22Rv1 (cell line): ENCODE measurements at regions not wholly inside any gene's neighbourhood (a gene's known extent, or its start where the extent isn't known, plus 50 kb on each side); places are given as distances from the start of the nearest gene placed in this dataset.
"Not testable (repeated sequence)": the region's sequence is repeated elsewhere in the genome, so short reads cannot be mapped to it uniquely, and the experiment has no call there.

Experiments used
- H3K27ac ChIP-seq: fragments of 450-650 bp; 2 replicates; pipeline ENCODE4 v1.5.1; 2017
- ZFX ChIP-seq: fragments of 450-650 bp; IDR thresholded peaks from 2 replicates; pipeline ENCODE4 v1.6.1; 2017; ENCODE audit warnings: antibody characterized with exemption, borderline replicate concordance
- TF ChIP-seq, protein P1 (sequence below): fragments of 450-650 bp; IDR thresholded peaks from 2 replicates; pipeline ENCODE4 v1.5.1; 2017; ENCODE audit warnings: mild to moderate bottlenecking

DNA sequence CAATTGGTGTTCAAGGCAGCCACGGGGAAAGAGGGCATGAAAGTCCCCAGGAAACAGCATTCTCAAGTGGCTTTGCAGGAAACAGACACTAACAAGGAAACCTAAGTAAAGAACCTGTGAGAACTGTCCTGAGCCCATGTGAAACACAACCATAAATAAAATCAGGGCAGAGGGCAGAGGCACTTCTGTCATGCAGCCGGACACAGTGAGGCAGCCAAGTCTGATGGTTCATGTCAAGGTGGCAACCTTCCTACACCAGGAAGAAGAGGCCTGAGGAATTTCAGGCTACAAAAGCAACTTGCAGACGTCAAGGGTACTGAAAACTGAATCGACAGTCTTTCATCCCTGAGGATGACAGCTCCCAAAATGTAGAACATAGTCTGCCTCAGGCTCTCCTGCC is 458.2 kb upstream of the NPVF start:
- TF ChIP-seq, protein P1, sequence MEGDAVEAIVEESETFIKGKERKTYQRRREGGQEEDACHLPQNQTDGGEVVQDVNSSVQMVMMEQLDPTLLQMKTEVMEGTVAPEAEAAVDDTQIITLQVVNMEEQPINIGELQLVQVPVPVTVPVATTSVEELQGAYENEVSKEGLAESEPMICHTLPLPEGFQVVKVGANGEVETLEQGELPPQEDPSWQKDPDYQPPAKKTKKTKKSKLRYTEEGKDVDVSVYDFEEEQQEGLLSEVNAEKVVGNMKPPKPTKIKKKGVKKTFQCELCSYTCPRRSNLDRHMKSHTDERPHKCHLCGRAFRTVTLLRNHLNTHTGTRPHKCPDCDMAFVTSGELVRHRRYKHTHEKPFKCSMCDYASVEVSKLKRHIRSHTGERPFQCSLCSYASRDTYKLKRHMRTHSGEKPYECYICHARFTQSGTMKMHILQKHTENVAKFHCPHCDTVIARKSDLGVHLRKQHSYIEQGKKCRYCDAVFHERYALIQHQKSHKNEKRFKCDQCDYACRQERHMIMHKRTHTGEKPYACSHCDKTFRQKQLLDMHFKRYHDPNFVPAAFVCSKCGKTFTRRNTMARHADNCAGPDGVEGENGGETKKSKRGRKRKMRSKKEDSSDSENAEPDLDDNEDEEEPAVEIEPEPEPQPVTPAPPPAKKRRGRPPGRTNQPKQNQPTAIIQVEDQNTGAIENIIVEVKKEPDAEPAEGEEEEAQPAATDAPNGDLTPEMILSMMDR: no peak
- no peak for TF ChIP-seq ZFX

DNA sequence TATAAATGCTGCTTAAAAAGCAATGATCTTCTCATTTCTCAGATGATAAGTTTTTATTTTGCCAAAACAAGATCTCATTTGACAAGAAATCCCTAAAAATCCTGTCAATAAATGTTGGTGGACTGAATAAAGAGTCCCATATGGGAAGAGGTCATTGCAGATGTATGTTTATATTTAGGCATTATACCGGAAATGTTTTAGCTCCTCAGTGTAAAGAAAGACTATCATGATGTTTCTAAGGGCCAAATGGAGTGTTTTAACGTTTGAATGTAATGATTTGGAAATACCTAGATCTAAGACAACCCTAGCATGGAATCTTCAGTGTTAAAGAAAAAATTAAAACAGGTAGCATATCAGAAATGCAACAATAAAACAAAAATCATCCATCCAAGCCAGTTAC is 457.8 kb upstream of the NFE2L3 start:
- no peak for TF ChIP-seq ZFX
- TF ChIP-seq, protein P1: no peak
- H3K27ac ChIP-seq: no peak overlapping the region

More for the DNA sequence above, 458.2 kb upstream of the NPVF start:
- no peak overlapping the region for H3K27ac ChIP-seq

DNA sequence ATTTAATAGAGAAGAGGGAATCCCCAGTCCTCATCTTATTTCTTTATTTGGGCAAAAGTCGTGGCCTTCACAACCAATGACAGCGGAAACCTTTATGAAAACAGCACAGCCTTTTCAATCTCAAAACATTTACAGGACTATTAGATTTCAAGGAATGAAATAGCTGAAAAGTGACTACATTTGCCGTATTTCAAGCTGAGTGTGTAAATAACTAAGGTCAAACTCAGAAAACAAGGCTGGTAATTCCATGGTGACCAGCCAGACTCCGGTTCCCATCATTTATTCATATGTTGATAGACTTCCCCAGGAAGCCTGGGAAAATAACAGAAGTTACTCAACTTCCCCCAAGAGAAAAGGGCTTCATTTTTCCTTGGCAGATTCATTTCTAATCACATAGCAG is 457.3 kb upstream of the NFE2L3 start:
- H3K27ac ChIP-seq: no peak overlapping the region
- TF ChIP-seq, protein P1: no peak
- TF ChIP-seq ZFX: no peak

DNA sequence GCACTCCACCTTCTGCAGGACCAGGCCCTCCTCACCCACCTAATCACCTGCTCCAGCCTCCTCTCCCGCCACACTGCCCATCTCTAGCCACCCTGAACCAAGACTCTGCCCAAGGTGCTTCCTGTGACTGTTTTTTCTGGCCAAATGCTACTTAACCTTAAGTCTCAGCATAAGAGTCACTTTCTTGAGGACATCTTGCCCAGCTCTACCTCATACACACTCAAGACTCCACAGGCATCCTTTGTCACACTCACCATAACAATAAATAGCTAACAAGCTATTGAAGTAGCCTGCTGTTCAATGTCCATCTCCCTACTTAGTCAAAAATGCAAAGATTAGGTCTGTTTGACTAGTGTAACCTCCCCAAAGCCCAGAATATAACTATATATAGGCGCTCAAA is 455.4 kb upstream of the NFE2L3 start:
- TF ChIP-seq ZFX: no peak
- TF ChIP-seq, protein P1: no peak
- H3K27ac ChIP-seq: no peak overlapping the region

DNA sequence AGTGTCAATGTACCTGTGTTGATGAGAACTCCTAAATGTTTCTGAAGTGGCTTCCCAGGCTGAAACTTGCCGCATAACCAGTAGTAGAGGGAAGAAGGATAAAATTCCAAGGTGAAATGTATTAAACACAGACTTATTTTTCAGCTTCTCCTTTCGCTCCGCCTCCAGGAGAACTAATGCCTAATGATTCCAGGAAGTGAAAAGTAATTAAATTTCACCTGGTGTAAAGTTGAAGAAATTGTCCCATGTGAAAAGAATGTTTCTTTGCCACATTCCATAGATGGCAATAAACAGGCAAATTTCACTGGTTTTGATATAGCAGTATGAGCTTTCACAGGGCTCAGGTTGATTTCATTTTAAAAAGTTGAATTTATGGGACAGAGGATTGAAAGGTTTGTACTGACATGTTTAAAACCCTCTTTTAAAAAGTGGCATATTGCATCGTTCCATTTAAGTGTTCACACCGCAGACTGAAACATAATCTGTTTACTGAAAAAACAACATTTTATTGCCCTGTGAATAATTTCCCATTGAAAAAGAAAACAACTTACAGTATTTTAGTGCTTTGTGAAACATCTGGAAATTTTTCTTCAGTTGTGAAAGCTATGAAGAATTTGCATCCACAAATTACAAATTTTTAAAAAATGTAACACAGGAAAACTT is 453.4 kb upstream of the NFE2L3 start:
- no peak overlapping the region for H3K27ac ChIP-seq
- TF ChIP-seq, protein P1: no peak
- TF ChIP-seq ZFX: no peak

DNA sequence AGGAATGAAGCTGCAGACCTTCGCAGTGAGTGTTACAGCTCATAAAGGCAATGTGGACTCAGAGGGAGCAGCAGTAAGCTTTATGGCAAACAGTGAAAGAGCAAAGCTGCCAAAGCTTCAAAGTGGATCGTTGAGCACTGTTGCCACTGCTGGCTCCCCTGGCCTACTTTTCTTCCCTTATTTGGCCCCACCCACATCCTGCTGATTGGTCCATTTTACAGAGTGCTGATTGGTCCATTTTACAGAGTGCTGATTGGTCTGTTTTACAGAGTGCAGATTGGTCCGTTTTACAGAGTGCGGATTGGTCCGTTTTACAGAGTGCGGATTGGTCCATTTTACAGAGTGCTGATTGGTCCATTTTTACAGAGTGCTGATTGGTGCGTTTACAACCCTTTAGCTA is 451.9 kb upstream of the NFE2L3 start:
- H3K27ac ChIP-seq: not testable (repeated sequence)

DNA sequence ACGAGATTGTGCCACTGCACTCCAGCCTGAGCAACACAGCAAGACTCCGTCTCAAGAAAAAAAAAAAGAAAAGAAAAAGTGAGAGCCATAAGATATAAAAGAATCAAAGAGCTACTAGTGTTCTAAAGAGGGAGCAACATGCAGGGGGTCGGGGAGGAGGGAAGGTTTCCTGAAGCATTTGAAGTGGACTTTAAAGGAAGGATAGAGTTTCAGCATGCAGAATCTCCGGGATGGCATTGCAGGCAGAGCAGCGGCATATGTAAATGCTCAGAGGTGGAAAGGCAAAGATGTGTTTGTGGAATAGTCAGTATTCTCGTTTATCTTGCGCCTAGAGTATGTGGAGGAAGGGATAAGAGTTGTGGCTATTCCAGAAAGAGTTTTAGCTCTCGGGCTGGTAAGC is 447.6 kb upstream of the NFE2L3 start:
- no peak for TF ChIP-seq ZFX
- TF ChIP-seq, protein P1: no peak
- no peak overlapping the region for H3K27ac ChIP-seq

DNA sequence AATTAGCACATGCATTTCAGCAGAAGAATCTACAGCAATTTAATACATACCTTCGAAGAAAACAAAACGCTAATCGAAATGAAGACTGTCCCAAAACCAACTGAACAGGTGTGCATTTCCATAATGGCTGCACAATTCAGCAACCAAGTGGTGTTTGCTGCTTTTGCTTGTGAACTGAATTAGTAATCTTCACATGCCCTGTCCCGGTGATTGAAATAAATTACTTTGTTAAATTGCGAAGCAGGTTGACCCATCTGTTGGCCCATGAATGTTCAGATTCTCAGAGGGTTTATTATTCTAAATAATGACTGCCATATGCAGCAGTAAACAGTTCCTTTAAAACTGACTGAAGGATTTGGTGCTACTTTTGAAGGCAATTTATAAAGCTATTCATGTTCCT is 445.2 kb upstream of the NFE2L3 start:
- TF ChIP-seq, protein P1: no peak
- no peak for TF ChIP-seq ZFX
- H3K27ac ChIP-seq: no peak overlapping the region
